Loucy (cell line): ENCODE measurements at regions not wholly inside any gene's neighbourhood (a gene's known extent, or its start where the extent isn't known, plus 50 kb on each side); places are given as distances from the start of the nearest gene placed in this dataset.

Experiments
- EZH2phosphoT487 ChIP-seq: fragments of 200-600 bp; IDR thresholded peaks from 2 replicates; pipeline ENCODE4 v1.6.1; 2018; ENCODE audit warnings: antibody characterized with exemption, mild to moderate bottlenecking, moderate library complexity, borderline replicate concordance
- TF ChIP-seq, protein P1 (sequence below): fragments of 200-600 bp; sonication (generic); conservative IDR thresholded peaks from 2 replicates; pipeline ENCODE4 v1.5.1; 2014; ENCODE audit warnings: mild to moderate bottlenecking, antibody characterized with exemption, low read length

DNA sequence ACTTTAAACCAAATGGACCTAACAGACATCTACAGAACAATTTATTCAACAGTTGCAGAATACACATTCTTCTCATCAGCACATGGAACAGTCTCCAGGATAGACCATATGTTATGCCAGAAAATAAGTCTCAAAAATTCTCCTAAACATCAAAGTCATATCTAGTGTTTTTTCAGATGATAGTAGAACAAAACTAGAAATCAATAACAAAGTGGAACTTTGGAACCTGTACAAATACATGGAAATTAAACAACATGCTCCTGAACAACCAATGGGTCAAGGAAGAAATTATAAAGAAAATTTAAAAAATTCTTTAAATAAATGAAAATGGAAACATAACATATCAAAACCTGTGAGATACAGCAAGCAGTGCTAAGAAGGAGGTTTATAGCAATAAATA, 194.1 kb upstream of the SIX2 start:
- TF ChIP-seq, protein P1, sequence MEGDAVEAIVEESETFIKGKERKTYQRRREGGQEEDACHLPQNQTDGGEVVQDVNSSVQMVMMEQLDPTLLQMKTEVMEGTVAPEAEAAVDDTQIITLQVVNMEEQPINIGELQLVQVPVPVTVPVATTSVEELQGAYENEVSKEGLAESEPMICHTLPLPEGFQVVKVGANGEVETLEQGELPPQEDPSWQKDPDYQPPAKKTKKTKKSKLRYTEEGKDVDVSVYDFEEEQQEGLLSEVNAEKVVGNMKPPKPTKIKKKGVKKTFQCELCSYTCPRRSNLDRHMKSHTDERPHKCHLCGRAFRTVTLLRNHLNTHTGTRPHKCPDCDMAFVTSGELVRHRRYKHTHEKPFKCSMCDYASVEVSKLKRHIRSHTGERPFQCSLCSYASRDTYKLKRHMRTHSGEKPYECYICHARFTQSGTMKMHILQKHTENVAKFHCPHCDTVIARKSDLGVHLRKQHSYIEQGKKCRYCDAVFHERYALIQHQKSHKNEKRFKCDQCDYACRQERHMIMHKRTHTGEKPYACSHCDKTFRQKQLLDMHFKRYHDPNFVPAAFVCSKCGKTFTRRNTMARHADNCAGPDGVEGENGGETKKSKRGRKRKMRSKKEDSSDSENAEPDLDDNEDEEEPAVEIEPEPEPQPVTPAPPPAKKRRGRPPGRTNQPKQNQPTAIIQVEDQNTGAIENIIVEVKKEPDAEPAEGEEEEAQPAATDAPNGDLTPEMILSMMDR: no peak
- TF ChIP-seq EZH2phosphoT487: no peak
